ENCODE measurements at regions not wholly inside any gene's neighbourhood (a gene's known extent, or its start where the extent isn't known, plus 50 kb on each side); places are given as distances from the start of the nearest gene placed in this dataset.

GRCh38 chr1:73756817-73757216 is 441.2 kb downstream of the LRRIQ3 start:
- no peak for TF ChIP-seq ESRRG (CRISPR knock-in tag; IDR thresholded peaks at IDR 0.05)
- TF ChIP-seq CSDC2 (CRISPR knock-in tag; IDR thresholded peaks at IDR 0.05) = no peak
- no peak for TF ChIP-seq ARNTL (CRISPR knock-in tag; IDR thresholded peaks at IDR 0.05; ENCODE audit: borderline replicate concordance, low read depth)
- TF ChIP-seq PATZ1 (CRISPR knock-in tag; IDR thresholded peaks at IDR 0.05; ENCODE audit: borderline replicate concordance) = no peak
